Activated naive CD4-positive, alpha-beta T cell treated with anti-CD3 and anti-CD28 coated beads, Interleukin-2, amount 10 ng/mL, durations not matched to agents 7 days and 5 days (primary cell): ENCODE measurements at regions not wholly inside any gene's neighbourhood (a gene's known extent, or its start where the extent isn't known, plus 50 kb on each side); places are given as distances from the start of the nearest gene placed in this dataset.
"Not testable (repeated sequence)": the region's sequence is repeated elsewhere in the genome, so short reads cannot be mapped to it uniquely, and the experiment has no call there.

Experiments
- CTCF ChIA-PET: fragments of 350-600 bp; sonication (Branson Sonifier 250); formaldehyde crosslinking; loops from one replicate; lab custom pipeline; 2021; ENCODE audit warnings: antibody characterized with exemption; lab: Charles Lee
- DNase-seq: peaks from one replicate; pipeline ENCODE4 v3.0.0-alpha.2; 2020
- H3K27ac Mint-ChIP-seq: one replicate; pipeline ENCODE4 v1.8.0; 2021; ENCODE audit warnings: mild to moderate bottlenecking, moderate library complexity, mixed read lengths
- H3K27me3 Mint-ChIP-seq: one replicate; pipeline ENCODE4 v1.8.0; 2021; ENCODE audit warnings: mild to moderate bottlenecking, mixed read lengths
- H3K36me3 Mint-ChIP-seq: one replicate; pipeline ENCODE4 v1.8.0; 2021; ENCODE audit warnings: mixed read lengths
- H3K4me1 Mint-ChIP-seq: one replicate; pipeline ENCODE4 v1.8.0; 2021; ENCODE audit warnings: mixed read lengths
- H3K4me3 Mint-ChIP-seq: one replicate; pipeline ENCODE4 v1.8.0; 2021; ENCODE audit warnings: mild to moderate bottlenecking, moderate library complexity, mixed read lengths
- H3K9me3 Mint-ChIP-seq: one replicate; pipeline ENCODE4 v1.8.0; 2021; ENCODE audit warnings: mixed read lengths

- peaks cover 5% of the 10 kb centered on the region for H3K4me1 Mint-ChIP-seq
- no peak overlapping the region for H3K27ac Mint-ChIP-seq
- CTCF ChIA-PET = no interaction called here
- H3K36me3 Mint-ChIP-seq = no peaks in the 10 kb centered on the region
- no peak for DNase-seq
- no peaks in the 10 kb centered on the region for H3K9me3 Mint-ChIP-seq
- H3K27me3 Mint-ChIP-seq = no peaks in the 10 kb centered on the region
- H3K4me3 Mint-ChIP-seq = no peak overlapping the region
These were observed 351.9 kb downstream of the ADGRL2 start for GRCh38 chr1:82152356-82153271.

- H3K4me3 Mint-ChIP-seq = no peak overlapping the region
- H3K27me3 Mint-ChIP-seq = no peaks in the 10 kb centered on the region
- CTCF ChIA-PET = no interaction called here
These were observed 344.9 kb downstream of the ADGRL2 start for GRCh38 chr1:82145656-82146055.

GRCh38 chr1:82143108-82143833 is 342.5 kb downstream of the ADGRL2 start:
- no peaks in the 10 kb centered on the region for H3K36me3 Mint-ChIP-seq
- no peak overlapping the region for H3K4me3 Mint-ChIP-seq
- H3K27me3 Mint-ChIP-seq = no peaks in the 10 kb centered on the region
- H3K27ac Mint-ChIP-seq = no peak overlapping the region
- CTCF ChIA-PET = no interaction called here
- DNase-seq = no peak
- H3K4me1 Mint-ChIP-seq = no peaks in the 10 kb centered on the region
- H3K9me3 Mint-ChIP-seq = no peaks in the 10 kb centered on the region

More at GRCh38 chr1:82145656-82146055, 344.9 kb downstream of the ADGRL2 start:
- Mint-ChIP-seq H3K27ac (no peak overlapping the region), H3K4me1 (no peaks in the 10 kb centered on the region), H3K36me3 (no peaks in the 10 kb centered on the region), H3K9me3 (no peaks in the 10 kb centered on the region)
- DNase-seq = no peak

- H3K4me1 Mint-ChIP-seq = no peaks in the 10 kb centered on the region
- no peaks in the 10 kb centered on the region for H3K27me3 Mint-ChIP-seq
- CTCF ChIA-PET = no interaction called here
- no peak overlapping the region for H3K27ac Mint-ChIP-seq
- H3K9me3 Mint-ChIP-seq = peaks cover 2% of the 10 kb centered on the region
- DNase-seq = no peak
- H3K4me3 Mint-ChIP-seq = no peak overlapping the region
- no peaks in the 10 kb centered on the region for H3K36me3 Mint-ChIP-seq
These were observed 340.7 kb downstream of the ADGRL2 start for GRCh38 chr1:82141390-82141789.

- no peak for DNase-seq
- H3K4me3 Mint-ChIP-seq = no peak overlapping the region
- H3K9me3 Mint-ChIP-seq = peaks cover 2% of the 10 kb centered on the region
These were observed 339.2 kb downstream of the ADGRL2 start for GRCh38 chr1:82139751-82140468.

GRCh38 chr1:82136351-82136750 is 335.6 kb downstream of the ADGRL2 start:
- H3K9me3 Mint-ChIP-seq, CTCF ChIA-PET: not testable (repeated sequence)

More at GRCh38 chr1:82139751-82140468, 339.2 kb downstream of the ADGRL2 start:
- no peak overlapping the region for H3K27ac Mint-ChIP-seq
- no peaks in the 10 kb centered on the region for H3K4me1 Mint-ChIP-seq
- CTCF ChIA-PET = no interaction called here
- H3K36me3 Mint-ChIP-seq = no peaks in the 10 kb centered on the region
- no peaks in the 10 kb centered on the region for H3K27me3 Mint-ChIP-seq

GRCh38 chr1:82125866-82126265 is 325.1 kb downstream of the ADGRL2 start:
- Mint-ChIP-seq H3K36me3 (no peaks in the 10 kb centered on the region), H3K27me3 (no peaks in the 10 kb centered on the region), H3K4me1 (no peaks in the 10 kb centered on the region), H3K27ac (no peak overlapping the region), H3K4me3 (no peak overlapping the region), H3K9me3 (no peaks in the 10 kb centered on the region)
- no peak for DNase-seq
- CTCF ChIA-PET = no interaction called here

More at GRCh38 chr1:82136351-82136750, 335.6 kb downstream of the ADGRL2 start:
- H3K4me3 Mint-ChIP-seq, H3K27ac Mint-ChIP-seq, DNase-seq, H3K4me1 Mint-ChIP-seq, H3K27me3 Mint-ChIP-seq, H3K36me3 Mint-ChIP-seq: not testable (repeated sequence)

- Mint-ChIP-seq H3K27me3 (no peaks in the 10 kb centered on the region), H3K9me3 (no peaks in the 10 kb centered on the region), H3K27ac (no peak overlapping the region), H3K4me1 (no peaks in the 10 kb centered on the region), H3K36me3 (no peaks in the 10 kb centered on the region), H3K4me3 (no peak overlapping the region)
- CTCF ChIA-PET = no interaction called here
- DNase-seq = no peak
These were observed 324.4 kb downstream of the ADGRL2 start for GRCh38 chr1:82125119-82125518.

GRCh38 chr1:82121421-82121820 is 320.7 kb downstream of the ADGRL2 start:
- Mint-ChIP-seq H3K4me1 (no peaks in the 10 kb centered on the region), H3K27ac (no peak overlapping the region), H3K9me3 (no peaks in the 10 kb centered on the region), H3K36me3 (no peaks in the 10 kb centered on the region), H3K27me3 (no peaks in the 10 kb centered on the region), H3K4me3 (no peak overlapping the region)
- CTCF ChIA-PET = no interaction called here
- no peak for DNase-seq

- no peaks in the 10 kb centered on the region for H3K27me3 Mint-ChIP-seq
- DNase-seq = no peak
- no peaks in the 10 kb centered on the region for H3K36me3 Mint-ChIP-seq
- CTCF ChIA-PET = no interaction called here
- H3K27ac Mint-ChIP-seq = no peak overlapping the region
- no peaks in the 10 kb centered on the region for H3K4me1 Mint-ChIP-seq
- no peak overlapping the region for H3K4me3 Mint-ChIP-seq
- no peaks in the 10 kb centered on the region for H3K9me3 Mint-ChIP-seq
These were observed 315.4 kb downstream of the ADGRL2 start for GRCh38 chr1:82116105-82116504.

GRCh38 chr1:82114887-82115286 is 314.2 kb downstream of the ADGRL2 start:
- no peaks in the 10 kb centered on the region for H3K36me3 Mint-ChIP-seq
- CTCF ChIA-PET = no interaction called here
- no peak for DNase-seq
- no peaks in the 10 kb centered on the region for H3K27me3 Mint-ChIP-seq
- no peaks in the 10 kb centered on the region for H3K4me1 Mint-ChIP-seq
- no peak overlapping the region for H3K4me3 Mint-ChIP-seq
- H3K27ac Mint-ChIP-seq = no peak overlapping the region
- no peaks in the 10 kb centered on the region for H3K9me3 Mint-ChIP-seq

GRCh38 chr1:82110366-82111254 is 309.9 kb downstream of the ADGRL2 start:
- Mint-ChIP-seq H3K27me3 (no peaks in the 10 kb centered on the region), H3K27ac (no peak overlapping the region), H3K4me1 (no peaks in the 10 kb centered on the region), H3K9me3 (no peaks in the 10 kb centered on the region), H3K36me3 (no peaks in the 10 kb centered on the region), H3K4me3 (no peak overlapping the region)
- CTCF ChIA-PET = no interaction called here
- DNase-seq = no peak

- no peak for DNase-seq
- CTCF ChIA-PET = no interaction called here
- no peaks in the 10 kb centered on the region for H3K4me1 Mint-ChIP-seq
- H3K9me3 Mint-ChIP-seq = peaks cover 6% of the 10 kb centered on the region
- H3K36me3 Mint-ChIP-seq = no peaks in the 10 kb centered on the region
- no peaks in the 10 kb centered on the region for H3K27me3 Mint-ChIP-seq
- no peak overlapping the region for H3K27ac Mint-ChIP-seq
- H3K4me3 Mint-ChIP-seq = no peak overlapping the region
These were observed 308.1 kb downstream of the ADGRL2 start for GRCh38 chr1:82108843-82109242.
